Breast epithelium (tissue), 4 donors: ENCODE measurements at regions not wholly inside any gene's neighbourhood (a gene's known extent, or its start where the extent isn't known, plus 50 kb on each side); places are given as distances from the start of the nearest gene placed in this dataset.
"Not testable (repeated sequence)": the region's sequence is repeated elsewhere in the genome, so short reads cannot be mapped to it uniquely, and the experiment has no call there.

Experiments
- DNase-seq, 2 donors: peaks; one replicate each; pipeline ENCODE4 v3.0.0-alpha.2; 2019; ENCODE audit warnings: low spot score in 2 of 2
- H3K27ac ChIP-seq, 2 donors: fragments of 200-600 bp; sonication (generic) in 1 of 2; one replicate each; pipeline ENCODE4 v1.5.1; 2016 to 2019; ENCODE audit warnings: mild to moderate bottlenecking in 1 of 2
- H3K27me3 ChIP-seq, 2 donors: fragments of 200-600 bp; sonication (generic) in 1 of 2; one replicate each; pipeline versions ENCODE4 v1.5.1 to v1.6.0; 2017 to 2019; ENCODE audit warnings: control low read depth in 1 of 2, mild to moderate bottlenecking in 1 of 2
- H3K36me3 ChIP-seq: fragments of 200-600 bp; one replicate; pipeline ENCODE4 v1.5.1; 2019
- H3K4me1 ChIP-seq, 2 donors: fragments of 200-600 bp; sonication (generic); one replicate each; pipeline ENCODE4 v1.5.1; 2016 to 2019; ENCODE audit warnings: control low read depth in 1 of 2
- H3K4me3 ChIP-seq, 3 donors: fragments of 200-600 bp; sonication (generic); 1 replicate in 2 of 3; 2 replicates in 1 of 3; pipeline ENCODE4 v1.5.1; 2016 to 2019; ENCODE audit warnings: mild to moderate bottlenecking in 3 of 3, moderate library complexity in 2 of 3
- H3K9me3 ChIP-seq, 2 donors: fragments of 200-600 bp; sonication (generic) in 1 of 2; one replicate each; pipeline ENCODE4 v1.5.1; 2016 to 2019; ENCODE audit warnings: control low read depth in 1 of 2
- CTCF ChIP-seq, 3 donors: fragments of 450-650 bp; IDR thresholded peaks; one replicate each; pipeline ENCODE4 v1.5.1; 2016 to 2017; ENCODE audit warnings: antibody characterized with exemption in 3 of 3, mild to moderate bottlenecking in 3 of 3, moderate library complexity in 3 of 3
- POLR2A ChIP-seq: fragments of 450-650 bp; IDR thresholded peaks from one replicate; pipeline ENCODE4 v1.6.1; 2016; ENCODE audit warnings: antibody characterized with exemption, mild to moderate bottlenecking, moderate library complexity
- POLR2AphosphoS5 ChIP-seq, 3 donors: sonication (generic); formaldehyde crosslinking; IDR thresholded peaks; one replicate each; pipeline ENCODE4 v1.6.1; 2017; ENCODE audit warnings: antibody characterized with exemption in 3 of 3
- intact Hi-C: fragments of 100-400 bp; cut with DNase I; formaldehyde crosslinking; loops from one replicate; pipeline ENCODE4 v1.15.1; 2023; ENCODE audit warnings: low total_unique reads

- H3K4me1 ChIP-seq, intact Hi-C loops, H3K36me3 ChIP-seq, H3K9me3 ChIP-seq, H3K27me3 ChIP-seq: not testable (repeated sequence)
- peak; percentile 87 to 91 for DNase-seq
- H3K4me3 ChIP-seq = peak overlapping the region in 2 of 3 donors; percentile 33 to 60
- TF ChIP-seq POLR2AphosphoS5 (IDR thresholded peaks at IDR 0.05) (peak in 1 of 3 donors; percentile 12), CTCF (IDR thresholded peaks at IDR 0.05) (peak; percentile 34 to 82 (median 73))
- H3K27ac ChIP-seq = peak overlapping the region; percentile 82 to 86
These were observed 106.7 kb upstream of the ANKRD30BL start for GRCh38 chr2:132268284-132268976.

- Histone ChIP-seq H3K27ac (no peak overlapping the region), H3K9me3 (no peaks in the 10 kb centered on the region), H3K4me3 (no peak overlapping the region), H3K27me3 (no peaks in the 10 kb centered on the region), H3K36me3 (no peaks in the 10 kb centered on the region), H3K4me1 (no peaks in the 10 kb centered on the region)
- no peak for DNase-seq
- intact Hi-C loops = no loop called here
- TF ChIP-seq POLR2AphosphoS5 (IDR thresholded peaks at IDR 0.05) (no peak), POLR2A (no peak), CTCF (IDR thresholded peaks at IDR 0.05) (no peak)
These were observed 107.3 kb upstream of the ANKRD30BL start for GRCh38 chr2:132268977-132269523.

DNA sequence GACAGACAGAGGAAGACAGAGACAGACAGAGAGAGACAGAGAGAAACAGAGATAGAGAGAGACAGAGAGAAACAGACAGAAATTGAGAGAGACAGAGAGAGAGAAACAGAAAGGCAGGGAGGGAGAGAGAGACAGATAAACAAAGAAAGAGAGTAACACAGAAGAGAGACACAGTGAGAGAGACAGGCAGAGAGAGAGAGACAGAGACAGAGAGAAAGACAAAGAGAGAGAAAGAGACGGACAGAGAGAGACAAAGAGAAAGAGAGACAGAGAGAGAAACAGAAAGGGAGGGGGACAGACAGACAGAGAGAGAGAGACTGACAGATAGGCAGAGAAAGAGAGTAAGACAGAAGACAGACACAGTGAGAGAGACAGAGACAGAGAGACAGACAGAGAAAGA lies 108.5 kb upstream of the ANKRD30BL start:
- H3K27me3 ChIP-seq = no peaks in the 10 kb centered on the region
- intact Hi-C loops = no loop called here
- no peaks in the 10 kb centered on the region for H3K36me3 ChIP-seq
- TF ChIP-seq POLR2A (no peak), POLR2AphosphoS5 (IDR thresholded peaks at IDR 0.05) (no peak), CTCF (IDR thresholded peaks at IDR 0.05) (no peak)
- H3K4me3 ChIP-seq = no peak overlapping the region
- no peaks in the 10 kb centered on the region for H3K4me1 ChIP-seq
- no peak for DNase-seq
- H3K27ac ChIP-seq = no peak overlapping the region
- no peaks in the 10 kb centered on the region for H3K9me3 ChIP-seq

DNA sequence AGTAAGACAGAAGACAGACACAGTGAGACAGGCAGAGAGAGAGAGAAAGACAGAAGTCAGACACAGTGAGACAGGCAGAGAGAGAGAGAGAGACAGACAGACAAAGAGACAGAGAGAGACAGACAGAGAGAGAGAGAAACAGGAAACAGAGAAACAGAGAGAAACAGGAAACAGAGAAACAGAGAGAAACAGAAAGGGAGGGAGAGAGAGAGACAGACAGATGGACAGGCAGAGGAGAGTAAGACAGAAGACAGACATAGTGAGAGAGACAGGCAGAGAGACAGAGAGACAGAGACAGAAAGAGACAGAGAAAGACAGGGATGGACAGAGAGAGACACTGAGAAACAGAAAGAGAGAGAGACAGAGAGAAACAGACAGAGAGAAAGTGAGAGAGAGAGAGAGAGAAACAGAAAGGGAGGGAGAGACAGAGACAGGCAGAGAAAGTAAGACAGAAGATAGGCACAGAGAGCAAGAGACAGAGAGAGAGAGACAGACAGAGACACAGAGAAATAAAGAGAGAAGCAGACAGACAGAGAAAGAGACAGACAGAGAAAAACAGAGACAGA lies 109.3 kb upstream of the ANKRD30BL start:
- no peaks in the 10 kb centered on the region for H3K27me3 ChIP-seq
- no peaks in the 10 kb centered on the region for H3K9me3 ChIP-seq
- intact Hi-C loops = no loop called here
- no peaks in the 10 kb centered on the region for H3K36me3 ChIP-seq
- H3K4me1 ChIP-seq = no peaks in the 10 kb centered on the region
- H3K27ac ChIP-seq = no peak overlapping the region
- no peak overlapping the region for H3K4me3 ChIP-seq
- DNase-seq = no peak
- TF ChIP-seq POLR2A (no peak), POLR2AphosphoS5 (IDR thresholded peaks at IDR 0.05) (no peak), CTCF (IDR thresholded peaks at IDR 0.05) (no peak)

DNA sequence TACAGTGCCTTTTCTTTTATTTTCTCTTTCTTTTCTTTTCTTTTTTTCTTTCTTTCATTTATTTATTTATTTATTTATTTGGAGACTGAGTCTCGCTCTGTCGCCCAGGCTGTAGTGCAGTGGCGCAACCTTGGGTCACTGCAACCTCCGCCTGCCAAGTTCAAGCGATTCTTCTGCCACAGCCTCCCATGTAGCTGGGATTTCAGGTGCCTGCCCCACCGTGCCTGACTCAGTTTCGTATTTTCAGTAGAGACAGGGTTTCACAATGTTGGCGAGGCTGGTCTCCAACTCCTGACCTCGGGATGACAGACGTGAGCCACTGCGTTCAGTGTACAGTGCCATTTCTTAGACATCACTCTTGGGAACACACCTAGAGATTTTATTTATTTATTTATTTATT lies 110.0 kb upstream of the ANKRD30BL start:
- H3K36me3 ChIP-seq, H3K9me3 ChIP-seq, DNase-seq, H3K4me3 ChIP-seq, H3K27ac ChIP-seq, H3K27me3 ChIP-seq, H3K4me1 ChIP-seq, intact Hi-C loops: not testable (repeated sequence)
